Spleen (tissue), 11 donors: ENCODE measurements at regions not wholly inside any gene's neighbourhood (a gene's known extent, or its start where the extent isn't known, plus 50 kb on each side); places are given as distances from the start of the nearest gene placed in this dataset.

ENCODE experiments used
- DNase-seq: peaks from one replicate; pipeline ENCODE4 v3.0.0-alpha.2; 2020
- H3K27ac ChIP-seq, 8 donors: fragments of 200-600 bp; sonication (generic) in 7 of 8; 1 replicate in 4 of 8; 2 replicates in 4 of 8; pipeline versions ENCODE4 v1.5.0 to v1.8.0; 2016 to 2021; ENCODE audit warnings: inconsistent platforms in 4 of 8, mild to moderate bottlenecking in 4 of 8, moderate library complexity in 1 of 8
- H3K27me3 ChIP-seq, 7 donors: fragments of 200-600 bp; sonication (generic) in 6 of 7; replicated peaks in 1 of 7; 1 replicate in 4 of 7; 2 replicates in 3 of 7; pipeline versions ENCODE4 v1.5.0 to v1.8.0; 2016 to 2021; ENCODE audit warnings: inconsistent platforms in 3 of 7, mild to moderate bottlenecking in 1 of 7
- H3K36me3 ChIP-seq, 6 donors: fragments of 200-600 bp; sonication (generic) in 5 of 6; 1 replicate in 4 of 6; 2 replicates in 2 of 6; pipeline versions ENCODE4 v1.5.0 to v1.8.0; 2016 to 2021; ENCODE audit warnings: inconsistent platforms in 2 of 6
- H3K4me1 ChIP-seq, 6 donors: fragments of 200-600 bp; sonication (generic) in 5 of 6; 1 replicate in 3 of 6; 2 replicates in 3 of 6; pipeline versions ENCODE4 v1.5.0 to v1.8.0; 2016 to 2021; ENCODE audit warnings: inconsistent platforms in 3 of 6
- H3K4me3 ChIP-seq, 8 donors: fragments of 200-600 bp; sonication (generic) in 7 of 8; 1 replicate in 4 of 8; 2 replicates in 4 of 8; pipeline versions ENCODE4 v1.5.0 to v1.8.0; 2016 to 2021; ENCODE audit warnings: inconsistent platforms in 4 of 8, mild to moderate bottlenecking in 4 of 8, moderate library complexity in 2 of 8
- H3K9me3 ChIP-seq, 8 donors: fragments of 200-600 bp; sonication (generic) in 7 of 8; 1 replicate in 4 of 8; 2 replicates in 4 of 8; pipeline versions ENCODE4 v1.5.0 to v1.8.0; 2016 to 2021; ENCODE audit warnings: inconsistent platforms in 4 of 8
- POLR2A ChIP-seq, 3 donors: fragments of 450-650 bp; IDR thresholded peaks; one replicate each; pipeline ENCODE4 v1.5.1; 2017; ENCODE audit warnings: antibody characterized with exemption in 3 of 3, mild to moderate bottlenecking in 1 of 3
- POLR2AphosphoS5 ChIP-seq, 3 donors: sonication (generic); formaldehyde crosslinking; IDR thresholded peaks; one replicate each; pipeline ENCODE4 v1.5.1; 2017; ENCODE audit warnings: antibody characterized with exemption in 3 of 3
- WGBS, 5 donors: extraction: QIAGEN DNeasy Blood & Tissue Kit in 3 of 5; methylation state at CpG; one replicate each; pipeline versions ENCODE4 v1.1.5 to v1.1.7; 2013 to 2018; 5-methylcytosine and 5-hydroxymethylcytosine counted together
- intact Hi-C: fragments of 100-400 bp; cut with DNase I; formaldehyde crosslinking; loops from one replicate; pipeline ENCODE4 v1.15.0; 2023; ENCODE audit warnings: low total_unique reads
- TF ChIP-seq, protein P1 (sequence below), 11 experiments: fragments of 200-600 bp in 7 of 11; fragments of 450-650 bp in 4 of 11; sonication (generic) in 4 of 11; IDR thresholded peaks in 8 of 11; conservative IDR thresholded peaks in 3 of 11; 1 replicate in 7 of 11; 2 replicates in 4 of 11; pipeline versions ENCODE4 v1.4.0 to v1.8.0; 2016 to 2021; ENCODE audit warnings: antibody characterized with exemption in 11 of 11, inconsistent platforms in 4 of 11, mild to moderate bottlenecking in 1 of 11
- donor health status: healthy with polysubstance abuse.
- donor health status: DM: no; HTN: no; CAD: no; lungs with moderate emphysema.
- donor health status: DM: no; HTN: no; CAD: no.
- donor health status: Bipolar disorder and iron deficiency.
- donor health status: healthy.
- donor health status: DM: no; HTN: no; CAD: no.
- donor health status: DM: yes; HTN: yes; CAD: no.

DNA sequence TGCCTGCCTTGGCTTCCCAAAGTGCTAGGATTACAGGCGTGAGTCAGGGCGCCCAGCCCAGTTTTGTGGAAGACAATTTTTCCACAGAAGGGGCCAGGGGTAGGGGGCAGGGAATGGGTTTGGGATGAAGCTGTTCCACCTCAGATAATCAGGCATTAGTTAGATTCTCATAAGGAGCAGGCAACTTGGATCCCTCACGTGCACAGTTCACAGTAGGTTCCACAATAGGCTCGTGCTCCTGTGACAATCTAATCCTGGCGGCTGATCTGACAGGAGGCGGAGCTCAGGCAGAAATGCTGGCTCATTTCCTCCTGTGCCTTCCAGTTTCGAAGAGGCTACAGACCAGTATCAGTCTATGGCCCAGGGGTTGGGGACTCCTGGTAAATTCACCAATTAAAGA, 491.6 kb upstream of the AADAT start:
- Histone ChIP-seq H3K27me3 (no peaks in the 10 kb centered on the region), H3K27ac (no peak overlapping the region), H3K4me3 (no peak overlapping the region), H3K36me3 (no peaks in the 10 kb centered on the region), H3K9me3 (peaks cover 0 to 32% (median 18%) of the 10 kb centered on the region in 8 donors), H3K4me1 (no peaks in the 10 kb centered on the region)
- 64 to 77% (median 72%) methylated on average over 7 of the region's 7 CpGs for WGBS, 5 donors
- intact Hi-C loops = no loop called here
- TF ChIP-seq POLR2AphosphoS5 (IDR thresholded peaks at IDR 0.05) (no peak), POLR2A (IDR thresholded peaks at IDR 0.05) (no peak)
- TF ChIP-seq, protein P1, sequence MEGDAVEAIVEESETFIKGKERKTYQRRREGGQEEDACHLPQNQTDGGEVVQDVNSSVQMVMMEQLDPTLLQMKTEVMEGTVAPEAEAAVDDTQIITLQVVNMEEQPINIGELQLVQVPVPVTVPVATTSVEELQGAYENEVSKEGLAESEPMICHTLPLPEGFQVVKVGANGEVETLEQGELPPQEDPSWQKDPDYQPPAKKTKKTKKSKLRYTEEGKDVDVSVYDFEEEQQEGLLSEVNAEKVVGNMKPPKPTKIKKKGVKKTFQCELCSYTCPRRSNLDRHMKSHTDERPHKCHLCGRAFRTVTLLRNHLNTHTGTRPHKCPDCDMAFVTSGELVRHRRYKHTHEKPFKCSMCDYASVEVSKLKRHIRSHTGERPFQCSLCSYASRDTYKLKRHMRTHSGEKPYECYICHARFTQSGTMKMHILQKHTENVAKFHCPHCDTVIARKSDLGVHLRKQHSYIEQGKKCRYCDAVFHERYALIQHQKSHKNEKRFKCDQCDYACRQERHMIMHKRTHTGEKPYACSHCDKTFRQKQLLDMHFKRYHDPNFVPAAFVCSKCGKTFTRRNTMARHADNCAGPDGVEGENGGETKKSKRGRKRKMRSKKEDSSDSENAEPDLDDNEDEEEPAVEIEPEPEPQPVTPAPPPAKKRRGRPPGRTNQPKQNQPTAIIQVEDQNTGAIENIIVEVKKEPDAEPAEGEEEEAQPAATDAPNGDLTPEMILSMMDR (IDR thresholded peaks at IDR 0.05 in 8 of 11, conservative IDR thresholded peaks at IDR 0.05 in 3 of 11) = no peak
- no peak for DNase-seq

DNA sequence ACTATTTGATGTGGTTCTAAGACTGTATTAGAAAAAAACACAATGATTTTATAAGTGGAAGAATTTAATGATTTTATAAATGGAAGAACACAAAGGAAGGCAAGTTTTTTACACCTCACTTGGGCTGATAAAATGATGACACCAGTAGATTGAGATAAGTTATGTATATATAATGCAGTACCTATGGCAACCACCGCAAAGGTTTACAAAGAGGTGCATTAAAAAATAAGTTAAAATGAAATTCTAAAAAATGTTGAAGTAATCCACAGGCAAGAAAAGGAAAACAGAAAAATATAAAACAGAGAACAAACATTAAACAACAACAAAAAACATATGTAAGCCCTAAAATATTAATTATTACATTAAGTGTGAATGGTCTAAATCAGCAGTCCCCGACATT, 490.9 kb upstream of the AADAT start:
- no peak for DNase-seq
- no peak for TF ChIP-seq POLR2A (IDR thresholded peaks at IDR 0.05)
- TF ChIP-seq, protein P1 (IDR thresholded peaks at IDR 0.05 in 8 of 11, conservative IDR thresholded peaks at IDR 0.05 in 3 of 11) = no peak
- no peak for TF ChIP-seq POLR2AphosphoS5 (IDR thresholded peaks at IDR 0.05)
- Histone ChIP-seq H3K9me3 (peaks cover 0 to 32% (median 18%) of the 10 kb centered on the region in 8 donors), H3K4me3 (no peak overlapping the region), H3K27ac (no peak overlapping the region), H3K27me3 (no peaks in the 10 kb centered on the region), H3K36me3 (no peaks in the 10 kb centered on the region), H3K4me1 (no peaks in the 10 kb centered on the region)
- 56 to 88% (median 80%) methylated on average over 2 of the region's 2 CpGs for WGBS, 5 donors
- intact Hi-C loops = no loop called here

DNA sequence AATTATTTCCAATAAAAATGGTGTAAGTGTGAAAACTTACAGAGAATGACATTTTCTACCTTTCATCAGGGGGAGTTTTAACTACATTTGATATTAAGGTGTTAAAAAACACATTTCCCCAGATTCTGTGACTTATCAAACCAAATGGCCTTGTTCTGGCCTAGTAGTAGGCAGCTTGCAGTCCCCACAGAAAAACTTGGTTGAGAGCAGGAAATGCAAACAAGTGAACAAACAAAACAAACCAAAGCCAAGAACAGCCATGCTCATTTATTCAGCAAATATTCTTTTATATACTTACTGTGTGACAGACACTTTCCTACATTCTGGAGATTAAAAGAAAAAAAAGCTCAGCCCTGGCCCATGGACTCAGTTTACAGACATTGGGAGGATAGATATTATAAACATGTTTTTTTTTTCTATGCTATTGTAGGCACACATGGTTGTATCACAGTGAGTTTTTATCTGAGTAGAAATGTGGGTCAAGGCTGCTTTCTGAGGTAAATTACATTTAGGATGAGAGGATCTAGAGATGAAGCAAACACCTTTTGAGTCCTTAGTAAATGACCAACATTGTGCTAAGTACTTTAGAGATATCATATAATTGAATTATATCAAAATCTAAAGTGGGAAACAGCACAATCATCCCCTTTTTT, 449.2 kb upstream of the AADAT start:
- no peak overlapping the region for H3K4me3 ChIP-seq
- H3K27ac ChIP-seq = no peak overlapping the region
- H3K9me3 ChIP-seq = peaks cover 0 to 24% (median 8%) of the 10 kb centered on the region in 8 donors
- intact Hi-C loops = no loop called here
- DNase-seq = no peak
- no peaks in the 10 kb centered on the region for H3K4me1 ChIP-seq
- H3K36me3 ChIP-seq = no peaks in the 10 kb centered on the region
- TF ChIP-seq POLR2A (IDR thresholded peaks at IDR 0.05) (no peak), POLR2AphosphoS5 (IDR thresholded peaks at IDR 0.05) (no peak)
- TF ChIP-seq, protein P1 (IDR thresholded peaks at IDR 0.05 in 8 of 11, conservative IDR thresholded peaks at IDR 0.05 in 3 of 11) = no peak
- H3K27me3 ChIP-seq = no peaks in the 10 kb centered on the region

DNA sequence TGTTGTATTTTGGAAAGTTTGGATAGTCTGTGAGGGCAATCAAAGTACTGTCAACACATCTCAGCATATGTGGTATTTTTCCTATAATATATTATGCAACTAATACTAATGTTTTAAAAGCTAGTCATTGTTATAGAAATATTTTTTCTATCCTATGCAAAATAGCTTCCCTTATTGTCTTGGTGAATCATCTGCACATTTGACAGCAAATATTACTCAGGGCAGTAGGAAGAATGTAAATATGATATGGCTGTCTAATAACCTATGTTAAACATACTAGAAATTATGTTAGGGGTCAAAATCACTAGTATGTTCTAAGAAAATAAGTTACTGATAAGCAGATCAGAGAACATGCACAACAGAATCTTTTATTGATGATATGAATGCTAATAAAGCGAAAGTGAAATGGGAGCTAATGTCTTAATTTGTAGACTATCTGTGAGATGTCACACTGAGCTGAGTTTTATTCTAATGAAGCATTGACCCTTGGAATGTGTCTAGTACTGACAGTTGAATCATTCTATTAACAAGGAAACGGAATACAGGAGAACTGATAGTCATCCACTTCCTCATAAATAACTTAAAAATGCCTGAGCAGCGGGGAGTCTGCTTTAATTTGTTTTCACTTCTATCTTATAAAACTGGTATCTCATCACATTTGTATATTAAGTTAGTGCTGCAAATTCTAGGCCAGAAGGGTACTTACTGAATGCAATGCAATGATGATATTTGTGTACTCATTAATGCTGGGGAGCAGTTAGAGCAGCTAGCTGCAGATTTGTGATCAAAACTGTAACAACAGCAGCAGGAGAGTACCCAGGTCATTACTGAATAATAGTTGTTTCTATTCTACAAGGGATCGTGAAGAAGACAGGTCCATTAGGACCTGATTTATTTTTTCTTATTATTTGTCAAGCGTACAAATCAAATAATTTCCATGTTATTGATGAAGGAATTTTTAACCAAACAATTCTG, 440.3 kb upstream of the AADAT start:
- Histone ChIP-seq H3K36me3 (no peaks in the 10 kb centered on the region), H3K9me3 (no peaks in the 10 kb centered on the region), H3K4me1 (no peaks in the 10 kb centered on the region), H3K27ac (no peak overlapping the region), H3K27me3 (no peaks in the 10 kb centered on the region), H3K4me3 (no peak overlapping the region)
- no peak for DNase-seq
- intact Hi-C loops = no loop called here
- WGBS, 5 donors = 77 to 82% (median 78%) methylated on average over 5 of the region's 5 CpGs
- TF ChIP-seq POLR2A (IDR thresholded peaks at IDR 0.05) = no peak
- no peak for TF ChIP-seq POLR2AphosphoS5 (IDR thresholded peaks at IDR 0.05)
- TF ChIP-seq, protein P1 (IDR thresholded peaks at IDR 0.05 in 8 of 11, conservative IDR thresholded peaks at IDR 0.05 in 3 of 11) = no peak
